Retinal pigment epithelial cell (primary cell): ENCODE measurements at regions not wholly inside any gene's neighbourhood (a gene's known extent, or its start where the extent isn't known, plus 50 kb on each side); places are given as distances from the start of the nearest gene placed in this dataset.
A peak's percentile ranks its signal among the peaks of the same experiment; 100 is the strongest.

Experiments
- DNase-seq: peaks from one replicate; pipeline ENCODE4 v3.0.0-alpha.2; 2010; ENCODE audit warnings: low read depth
- H3K4me3 ChIP-seq: 2 replicates; pipeline ENCODE4 v1.5.1; 2011; ENCODE audit warnings: mild to moderate bottlenecking, low read length, control low read depth, moderate library complexity
- CTCF ChIP-seq: conservative IDR thresholded peaks from 2 replicates; pipeline ENCODE4 v1.5.1; 2011; ENCODE audit warnings: low read depth, low read length, control low read depth, inconsistent platforms

DNA sequence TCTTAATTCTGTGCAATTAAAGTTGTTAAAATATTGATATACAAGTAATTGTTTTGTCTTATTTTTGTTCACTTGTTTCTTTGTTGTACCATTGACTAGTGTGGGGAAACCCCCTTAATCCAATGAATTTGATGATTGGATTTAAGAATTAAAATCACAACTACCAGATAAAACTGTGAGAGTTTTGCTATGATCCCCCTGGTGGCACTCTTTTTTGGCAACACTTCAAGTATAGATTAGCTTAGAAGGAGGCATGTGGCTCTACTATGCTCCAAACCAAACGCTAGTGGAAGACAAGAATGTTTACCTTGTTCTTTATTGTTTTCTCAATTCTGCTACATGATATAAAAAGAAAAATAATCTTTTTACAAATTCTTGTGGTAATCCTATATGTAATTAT lies 477.8 kb upstream of the ETAA1 start:
- H3K4me3 ChIP-seq: no peak overlapping the region
- no peak for TF ChIP-seq CTCF
- no peak for DNase-seq

DNA sequence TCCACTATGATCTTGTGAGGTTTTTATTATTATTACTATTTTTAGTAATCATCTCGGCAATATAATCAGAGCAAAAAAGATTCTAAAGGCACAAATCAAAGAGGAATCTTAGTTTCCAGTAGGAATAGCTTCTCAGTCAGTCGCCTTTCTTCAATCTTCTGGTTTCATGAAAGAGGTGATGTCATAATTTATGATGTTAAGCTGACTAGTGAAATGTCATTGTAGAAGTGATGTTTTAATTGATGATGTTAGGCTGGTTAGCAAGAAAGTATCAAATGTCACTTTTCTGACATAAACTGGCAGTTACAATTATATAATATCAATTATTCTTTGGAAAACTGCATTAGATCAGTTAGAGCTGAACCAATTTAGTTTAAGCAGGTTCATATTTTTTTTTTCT lies 476.7 kb upstream of the ETAA1 start:
- no peak overlapping the region for H3K4me3 ChIP-seq
- TF ChIP-seq CTCF: no peak
- DNase-seq: no peak

GRCh38 chr2:66925128-66925527 lies 472.0 kb upstream of the ETAA1 start:
- peak; percentile 46 for DNase-seq
- no peak for TF ChIP-seq CTCF
- no peak overlapping the region for H3K4me3 ChIP-seq

GRCh38 chr2:66926594-66927112 lies 470.5 kb upstream of the ETAA1 start:
- TF ChIP-seq CTCF: no peak
- no peak for DNase-seq
- H3K4me3 ChIP-seq: no peak overlapping the region

- H3K4me3 ChIP-seq: no peak overlapping the region
- DNase-seq: peak; percentile 33
- TF ChIP-seq CTCF: no peak
Observed at GRCh38 chr2:66929632-66930338, 467.3 kb upstream of the ETAA1 start.

DNA sequence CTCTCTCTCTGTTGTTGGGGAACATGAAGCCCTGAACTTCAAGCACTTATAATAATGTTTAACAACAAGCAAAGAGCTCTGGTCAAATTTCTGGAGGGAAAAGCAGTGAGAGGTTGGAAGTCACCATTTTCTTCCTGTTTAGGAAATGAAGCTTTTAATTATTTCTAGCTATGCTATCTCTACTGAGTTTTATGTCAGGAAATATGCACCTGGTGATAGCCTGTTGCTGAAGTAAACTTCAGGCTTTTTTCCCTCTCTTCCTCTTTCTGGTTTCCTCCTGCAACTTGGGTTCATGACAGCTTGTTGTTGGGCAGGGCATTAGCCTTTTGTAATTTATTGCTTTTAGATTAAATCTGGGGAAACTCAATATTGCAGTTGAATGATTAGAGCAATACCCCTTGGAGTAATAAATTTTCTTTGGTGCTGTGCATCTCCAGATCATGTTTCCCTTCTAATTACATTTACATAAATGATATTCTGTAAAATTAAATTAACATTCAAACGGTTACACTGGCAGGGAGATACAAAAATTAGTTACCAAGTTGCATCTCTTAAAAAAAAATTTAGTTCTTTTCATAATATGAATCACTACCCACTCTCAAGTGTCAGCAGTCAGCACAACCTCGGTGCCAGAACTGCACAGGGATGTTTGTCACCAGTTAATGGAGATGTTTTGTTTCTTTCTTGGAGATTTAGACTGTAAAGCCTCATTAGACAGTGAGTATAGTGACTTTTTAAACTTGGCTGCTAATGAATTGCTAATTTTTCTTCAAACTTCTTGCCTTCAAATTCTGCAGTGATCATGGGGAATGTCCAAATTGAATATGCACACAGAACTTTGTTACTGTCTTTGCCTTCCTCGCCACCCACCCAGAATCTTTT lies 466.6 kb upstream of the ETAA1 start:
- TF ChIP-seq CTCF: no peak
- no peak for DNase-seq
- H3K4me3 ChIP-seq: no peak overlapping the region
